ENCODE measurements at regions not wholly inside any gene's neighbourhood (a gene's known extent, or its start where the extent isn't known, plus 50 kb on each side); places are given as distances from the start of the nearest gene placed in this dataset.
"Not testable (repeated sequence)": the region's sequence is repeated elsewhere in the genome, so short reads cannot be mapped to it uniquely, and the experiment has no call there.

DNA sequence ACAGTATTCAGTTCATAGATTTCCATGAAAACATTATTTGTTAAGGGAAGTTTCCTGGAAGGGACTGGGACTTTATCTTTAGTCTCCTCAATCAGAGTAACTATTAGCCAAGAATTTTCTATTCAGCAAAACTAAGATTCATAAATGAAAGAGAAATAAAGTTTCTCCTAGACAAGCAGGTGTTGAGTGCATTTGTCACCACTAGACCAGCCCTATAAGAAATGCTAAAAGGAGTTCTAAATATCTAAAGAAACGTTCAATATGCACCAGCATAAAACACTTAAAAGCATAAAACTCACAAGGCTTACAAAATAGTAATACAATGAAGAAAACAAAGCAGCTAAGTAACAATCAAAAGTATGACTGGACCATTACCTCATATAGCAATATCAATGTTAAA lies 423.0 kb downstream of the TECRL start:
- Histone ChIP-seq H3K27me3 (no peaks in the 10 kb centered on the region), H3K9me3 (peaks cover 7 to 38% of the 10 kb centered on the region in 2 donors), H3K27ac (no peak overlapping the region), H3K4me1 (no peaks in the 10 kb centered on the region), H3K4me3 (no peak overlapping the region), H3K36me3 (peaks cover 4% of the 10 kb centered on the region)
- no peak for DNase-seq (ENCODE audit: low spot score in 2 of 2)
- intact Hi-C loops (cut with DNase I; ENCODE audit: low total_unique reads), result no loop called here
- TF ChIP-seq POLR2A (IDR thresholded peaks at IDR 0.05) (no peak), POLR2AphosphoS5 (IDR thresholded peaks at IDR 0.05) (no peak)
- TF ChIP-seq, protein P1, sequence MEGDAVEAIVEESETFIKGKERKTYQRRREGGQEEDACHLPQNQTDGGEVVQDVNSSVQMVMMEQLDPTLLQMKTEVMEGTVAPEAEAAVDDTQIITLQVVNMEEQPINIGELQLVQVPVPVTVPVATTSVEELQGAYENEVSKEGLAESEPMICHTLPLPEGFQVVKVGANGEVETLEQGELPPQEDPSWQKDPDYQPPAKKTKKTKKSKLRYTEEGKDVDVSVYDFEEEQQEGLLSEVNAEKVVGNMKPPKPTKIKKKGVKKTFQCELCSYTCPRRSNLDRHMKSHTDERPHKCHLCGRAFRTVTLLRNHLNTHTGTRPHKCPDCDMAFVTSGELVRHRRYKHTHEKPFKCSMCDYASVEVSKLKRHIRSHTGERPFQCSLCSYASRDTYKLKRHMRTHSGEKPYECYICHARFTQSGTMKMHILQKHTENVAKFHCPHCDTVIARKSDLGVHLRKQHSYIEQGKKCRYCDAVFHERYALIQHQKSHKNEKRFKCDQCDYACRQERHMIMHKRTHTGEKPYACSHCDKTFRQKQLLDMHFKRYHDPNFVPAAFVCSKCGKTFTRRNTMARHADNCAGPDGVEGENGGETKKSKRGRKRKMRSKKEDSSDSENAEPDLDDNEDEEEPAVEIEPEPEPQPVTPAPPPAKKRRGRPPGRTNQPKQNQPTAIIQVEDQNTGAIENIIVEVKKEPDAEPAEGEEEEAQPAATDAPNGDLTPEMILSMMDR (IDR thresholded peaks at IDR 0.05), result no peak

DNA sequence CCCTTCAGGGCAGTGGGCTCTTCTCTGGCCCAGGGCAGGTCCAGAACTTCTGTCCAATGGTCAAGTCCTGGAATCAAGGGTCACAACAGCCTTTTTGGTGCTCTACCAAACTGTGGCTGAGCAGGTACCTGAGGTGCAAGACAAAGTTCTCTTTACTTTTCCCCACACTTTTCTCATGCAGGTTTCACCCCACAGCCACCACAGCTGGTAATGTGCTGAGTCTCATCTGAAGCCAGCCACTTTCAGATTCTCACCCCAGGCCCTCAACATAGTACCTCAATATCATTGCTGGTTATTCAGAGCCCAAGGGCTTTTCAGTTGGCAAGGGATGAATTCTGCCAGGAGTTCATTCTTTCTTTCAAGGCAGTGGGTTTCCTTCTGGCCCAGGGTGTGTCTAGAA lies 426.0 kb downstream of the TECRL start:
- TF ChIP-seq, protein P1 (IDR thresholded peaks at IDR 0.05), result no peak
- TF ChIP-seq POLR2AphosphoS5 (IDR thresholded peaks at IDR 0.05), result no peak
- TF ChIP-seq POLR2A (IDR thresholded peaks at IDR 0.05), result no peak
- H3K36me3 ChIP-seq, result peaks cover 4% of the 10 kb centered on the region
- no peaks in the 10 kb centered on the region for H3K27me3 ChIP-seq
- H3K4me1 ChIP-seq, result no peaks in the 10 kb centered on the region
- H3K4me3 ChIP-seq, result no peak overlapping the region
- peaks cover 7 to 38% of the 10 kb centered on the region in 2 donors for H3K9me3 ChIP-seq
- no peak overlapping the region for H3K27ac ChIP-seq
- intact Hi-C loops (cut with DNase I; ENCODE audit: low total_unique reads), result no loop called here
- DNase-seq (ENCODE audit: low spot score in 2 of 2), result no peak

DNA sequence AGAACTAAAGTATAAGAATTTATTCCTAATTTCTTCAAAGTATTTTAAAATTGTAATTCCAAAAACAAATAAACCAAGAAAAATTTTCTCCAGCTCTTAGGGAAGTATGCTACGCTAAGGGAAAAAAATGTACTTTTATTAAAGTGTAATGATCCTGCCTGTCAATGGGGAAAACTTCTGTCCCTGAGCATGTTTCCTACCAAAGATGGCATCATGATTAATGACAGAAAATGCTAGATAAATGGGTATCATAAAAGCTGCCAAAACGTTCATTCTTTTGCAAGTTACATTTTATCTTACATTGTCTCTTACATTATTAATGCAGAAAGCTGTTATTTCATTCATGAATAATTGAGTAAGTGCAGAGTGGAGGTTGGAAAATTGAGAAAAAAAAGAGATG lies 443.4 kb downstream of the TECRL start:
- Histone ChIP-seq H3K9me3 (no peaks in the 10 kb centered on the region), H3K27me3 (no peaks in the 10 kb centered on the region), H3K27ac (no peak overlapping the region), H3K36me3 (peaks cover 10% of the 10 kb centered on the region), H3K4me3 (no peak overlapping the region), H3K4me1 (no peaks in the 10 kb centered on the region)
- TF ChIP-seq POLR2AphosphoS5 (IDR thresholded peaks at IDR 0.05) (no peak), POLR2A (IDR thresholded peaks at IDR 0.05) (no peak)
- TF ChIP-seq, protein P1 (IDR thresholded peaks at IDR 0.05), result no peak
- no peak for DNase-seq (ENCODE audit: low spot score in 2 of 2)
- intact Hi-C loops (cut with DNase I; ENCODE audit: low total_unique reads), result no loop called here

DNA sequence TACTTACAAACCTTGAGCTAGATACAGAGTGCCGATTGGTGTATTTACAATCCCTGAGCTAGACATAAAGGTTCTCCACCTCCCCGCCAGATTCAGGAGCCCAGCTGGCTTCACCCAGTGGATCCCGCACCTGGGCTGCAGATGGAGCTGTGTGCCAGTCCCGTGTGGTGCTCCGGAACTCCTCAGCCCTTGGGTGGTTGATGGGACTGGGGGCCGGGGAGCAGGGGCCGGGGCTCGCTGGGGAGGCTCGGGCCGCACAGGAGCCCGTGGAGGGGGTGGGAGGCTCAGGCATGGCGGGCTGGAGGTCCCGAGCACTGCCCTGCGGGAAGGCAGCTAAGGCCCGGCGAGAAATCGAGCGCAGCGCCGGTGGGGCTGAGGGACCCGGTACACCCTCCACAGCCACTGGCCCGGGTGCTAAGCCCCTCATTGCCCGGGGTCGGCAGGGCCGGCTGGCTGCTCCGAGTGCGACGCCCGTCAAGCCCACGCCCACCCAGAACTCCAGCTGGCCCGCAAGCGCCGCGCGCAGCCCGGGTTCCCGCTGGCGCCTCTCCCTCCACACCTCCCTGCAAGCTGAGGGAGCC lies 466.5 kb downstream of the TECRL start:
- H3K4me3 ChIP-seq; H3K4me1 ChIP-seq; H3K27ac ChIP-seq; H3K36me3 ChIP-seq; H3K9me3 ChIP-seq; DNase-seq (ENCODE audit: low spot score in 2 of 2); intact Hi-C loops (cut with DNase I; ENCODE audit: low total_unique reads); H3K27me3 ChIP-seq: not testable (repeated sequence)

DNA sequence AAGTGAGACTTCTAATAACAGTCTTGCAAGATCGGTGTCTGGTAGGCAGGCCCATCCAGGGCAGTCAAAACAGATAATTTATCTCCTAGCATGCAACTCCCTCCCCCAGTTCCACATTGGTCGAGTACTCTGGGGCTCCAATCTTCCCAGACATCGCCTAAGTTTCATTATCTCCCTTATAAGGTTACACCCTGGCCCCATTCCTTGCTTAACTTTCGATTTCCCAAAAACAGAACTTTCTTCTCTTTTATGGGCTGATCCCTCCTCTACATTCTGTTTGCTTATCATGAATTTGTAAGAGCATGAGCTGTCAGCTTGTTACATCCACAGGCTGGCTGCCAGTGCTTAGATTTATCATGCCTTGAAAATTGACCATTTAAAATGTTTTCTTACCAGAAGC lies 471.3 kb downstream of the TECRL start:
- Histone ChIP-seq H3K27me3 (no peaks in the 10 kb centered on the region), H3K27ac (no peak overlapping the region), H3K4me1 (no peaks in the 10 kb centered on the region), H3K9me3 (no peaks in the 10 kb centered on the region), H3K4me3 (peak overlapping the region in 1 of 3 donors; percentile 43), H3K36me3 (no peaks in the 10 kb centered on the region)
- DNase-seq (ENCODE audit: low spot score in 2 of 2), result no peak
- TF ChIP-seq, protein P1 (IDR thresholded peaks at IDR 0.05), result no peak
- TF ChIP-seq POLR2A (IDR thresholded peaks at IDR 0.05), result no peak
- no peak for TF ChIP-seq POLR2AphosphoS5 (IDR thresholded peaks at IDR 0.05)
- intact Hi-C loops (cut with DNase I; ENCODE audit: low total_unique reads), result no loop called here

DNA sequence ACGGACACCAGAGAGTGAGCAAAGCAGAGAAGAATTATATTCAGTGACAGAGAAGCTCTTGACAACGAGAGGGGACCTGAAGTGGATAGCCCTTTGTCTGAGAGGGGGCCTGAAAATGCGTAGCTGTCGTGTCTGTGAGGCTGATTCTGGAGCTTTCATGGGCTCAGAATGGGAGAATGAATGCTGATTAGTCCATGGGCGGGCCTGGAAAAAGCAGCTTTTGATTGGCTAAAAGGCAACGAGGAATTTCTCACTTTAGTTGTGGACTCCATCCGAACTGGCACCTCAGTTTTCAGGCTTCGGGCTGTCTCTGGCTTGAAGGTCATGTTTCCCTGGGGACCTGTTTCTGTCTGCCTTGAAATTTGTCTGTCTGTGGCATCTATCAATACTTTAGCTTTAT lies 487.1 kb downstream of the TECRL start:
- Histone ChIP-seq H3K36me3 (no peaks in the 10 kb centered on the region), H3K4me1 (no peaks in the 10 kb centered on the region), H3K27ac (no peak overlapping the region), H3K9me3 (no peaks in the 10 kb centered on the region), H3K4me3 (no peak overlapping the region), H3K27me3 (no peaks in the 10 kb centered on the region)
- no peak for TF ChIP-seq POLR2A (IDR thresholded peaks at IDR 0.05)
- TF ChIP-seq, protein P1 (IDR thresholded peaks at IDR 0.05), result no peak
- no peak for TF ChIP-seq POLR2AphosphoS5 (IDR thresholded peaks at IDR 0.05)
- intact Hi-C loops (cut with DNase I; ENCODE audit: low total_unique reads), result no loop called here
- DNase-seq (ENCODE audit: low spot score in 2 of 2), result no peak
